NCI-H1694 treated with DMSO at 0.1 percent for 48 hours (cell line): ENCODE measurements at regions not wholly inside any gene's neighbourhood (a gene's known extent, or its start where the extent isn't known, plus 50 kb on each side); places are given as distances from the start of the nearest gene placed in this dataset.

Experiments used
- DNase-seq: peaks from one replicate; lab custom pipeline; 2025; lab: John Stamatoyannopoulos, UW

DNA sequence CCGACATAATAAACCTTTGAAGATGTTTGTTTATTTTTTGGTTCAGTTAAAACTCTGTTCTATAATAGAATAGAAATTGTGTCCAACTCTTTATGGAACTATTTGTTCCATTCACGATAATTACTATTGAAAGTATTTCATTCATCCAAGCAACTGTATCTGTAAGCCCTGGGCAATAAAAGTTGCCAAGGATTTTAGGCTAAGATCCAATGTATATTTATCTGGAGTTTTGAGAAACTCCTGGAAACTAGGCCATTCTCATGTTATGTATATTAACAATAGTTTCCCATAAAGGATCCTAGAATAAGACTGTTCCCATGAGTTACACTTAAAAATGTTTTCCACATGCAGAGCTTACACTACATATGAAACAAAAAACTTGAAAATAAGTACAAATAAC is 261.6 kb downstream of the SLITRK6 start:
- DNase-seq = no peak

- no peak for DNase-seq
Measured at GRCh38 chr13:85536706-85537105, 262.5 kb downstream of the SLITRK6 start.

- no peak for DNase-seq
Measured at GRCh38 chr13:85535316-85536084, 263.7 kb downstream of the SLITRK6 start.

GRCh38 chr13:85533911-85534310 is 265.3 kb downstream of the SLITRK6 start:
- DNase-seq = no peak

DNA sequence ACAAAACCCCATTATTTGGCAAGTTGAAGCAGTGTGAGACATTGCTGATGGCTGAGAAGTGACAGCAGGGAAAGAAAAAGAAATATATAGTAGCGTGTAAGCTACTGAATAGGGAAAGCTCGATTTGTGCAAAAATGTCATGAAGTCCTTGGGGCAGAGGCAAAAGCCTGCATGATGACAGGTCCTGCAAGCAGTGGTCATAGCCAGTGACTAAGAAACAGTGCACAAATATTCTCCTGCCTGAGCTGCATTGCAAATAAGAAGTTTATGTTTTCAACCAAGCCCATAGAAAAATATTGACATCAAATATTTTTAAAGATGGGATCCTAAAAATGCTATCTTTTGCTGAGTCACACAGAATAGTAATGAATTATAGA is 270.0 kb downstream of the SLITRK6 start:
- no peak for DNase-seq

DNA sequence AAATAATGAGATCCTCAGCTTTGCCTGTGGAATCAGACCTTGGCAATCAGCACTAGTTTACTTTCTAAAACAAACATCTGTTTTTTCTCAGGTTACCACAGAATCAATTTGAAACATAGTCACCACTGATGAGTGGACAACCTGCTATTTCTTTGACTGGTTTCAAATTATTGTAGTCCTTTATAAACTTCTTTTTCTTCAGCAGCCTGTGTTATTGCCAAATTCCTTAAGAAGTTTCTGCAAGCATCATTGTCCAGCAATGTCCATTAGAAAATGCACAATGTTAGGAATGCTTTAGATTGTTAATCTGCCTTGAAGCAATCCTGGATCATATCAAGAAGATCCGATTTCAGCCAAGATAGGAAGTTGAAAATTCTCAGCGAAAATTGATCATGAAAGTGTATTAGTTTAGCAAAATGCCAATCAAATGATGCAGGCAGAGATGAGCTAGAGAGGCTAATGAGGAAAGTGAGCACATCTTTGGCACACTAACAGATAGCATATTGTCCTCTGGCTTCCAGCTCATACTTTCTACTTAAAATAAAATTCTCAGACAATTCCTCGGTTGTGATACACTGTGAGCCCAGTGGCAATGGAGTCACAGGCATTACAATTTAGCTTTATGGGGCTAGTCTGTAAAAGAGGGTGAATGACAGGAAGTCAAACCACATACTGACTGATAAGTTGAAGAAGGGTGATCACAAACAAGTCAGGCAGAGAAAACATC is 270.6 kb downstream of the SLITRK6 start:
- no peak for DNase-seq

- no peak for DNase-seq
Measured at GRCh38 chr13:85527316-85527715, 271.9 kb downstream of the SLITRK6 start.

DNA sequence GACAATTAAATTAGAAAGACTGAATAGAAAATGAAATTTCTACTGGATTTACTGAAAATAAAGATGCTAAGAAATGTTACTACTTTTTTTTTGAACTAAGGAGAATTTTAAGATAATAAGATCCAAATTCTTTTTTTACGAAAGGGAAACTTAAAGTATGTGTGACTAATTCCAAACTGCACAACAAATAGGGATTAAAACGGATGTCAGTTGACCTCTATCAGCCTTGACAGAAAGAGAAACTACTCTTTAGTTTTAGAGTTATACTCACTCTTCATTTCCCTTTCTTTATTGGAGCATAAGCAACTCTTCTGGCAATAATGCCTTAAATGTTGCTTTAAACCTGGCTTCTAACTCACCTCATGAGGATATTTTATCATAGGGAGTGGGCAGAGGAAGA is 273.8 kb downstream of the SLITRK6 start:
- DNase-seq = no peak

DNA sequence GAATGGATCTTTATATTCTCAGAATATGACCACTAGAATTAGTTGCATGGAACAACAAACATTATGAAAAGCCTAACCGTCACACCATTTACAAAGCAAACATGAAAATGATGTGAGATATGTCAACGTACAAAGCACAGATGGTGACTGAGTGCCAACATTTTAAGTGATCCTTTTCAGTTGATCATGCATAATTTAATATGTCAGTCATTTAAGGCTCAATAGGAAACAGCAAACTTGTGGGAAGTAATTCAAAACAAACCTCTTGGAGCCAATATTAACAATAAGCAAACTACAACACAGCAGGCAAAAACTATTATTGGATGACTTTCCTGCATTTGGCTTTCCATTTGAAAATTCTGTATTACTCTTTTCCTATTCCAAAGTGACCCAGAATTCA is 277.6 kb downstream of the SLITRK6 start:
- DNase-seq = no peak

DNA sequence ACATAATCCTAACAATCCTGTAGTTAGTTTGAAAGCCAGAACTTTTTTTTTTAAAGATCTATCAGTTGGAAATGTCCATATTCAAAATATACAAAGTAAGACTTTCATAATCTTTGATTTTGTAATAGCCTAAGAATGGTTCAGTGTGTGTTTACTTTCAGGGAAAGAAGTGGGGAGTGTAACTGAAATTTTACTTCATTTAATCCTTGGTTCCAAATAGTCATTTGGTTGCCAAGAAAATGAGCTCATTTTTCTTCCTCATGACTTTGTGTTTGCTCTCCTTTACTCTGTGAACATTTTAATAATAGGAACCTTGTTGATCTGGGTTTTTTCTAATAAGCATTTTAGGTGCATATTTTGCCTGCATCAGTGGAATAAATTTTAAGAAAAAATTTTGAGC is 278.8 kb downstream of the SLITRK6 start:
- no peak for DNase-seq

GRCh38 chr13:85519363-85519762 is 279.9 kb downstream of the SLITRK6 start:
- no peak for DNase-seq

DNA sequence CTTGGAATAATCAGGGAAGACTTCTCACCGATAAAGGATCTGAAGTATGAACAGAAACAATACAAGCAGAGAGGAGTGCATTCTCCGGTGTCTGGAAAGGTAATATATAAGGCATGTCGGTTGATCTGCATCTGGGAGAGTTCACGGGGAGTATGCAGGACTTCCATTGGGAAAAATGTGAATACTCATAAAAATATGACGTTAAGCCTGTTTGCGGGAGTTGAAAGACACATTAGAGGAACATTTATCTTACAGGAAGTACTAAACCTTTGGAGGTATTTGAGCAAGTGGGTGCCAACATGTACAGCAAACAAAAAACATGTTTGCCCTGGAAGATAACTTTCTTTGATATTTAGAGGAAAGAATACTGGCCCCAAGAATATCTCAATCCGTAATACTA is 286.8 kb downstream of the SLITRK6 start:
- DNase-seq = no peak

DNA sequence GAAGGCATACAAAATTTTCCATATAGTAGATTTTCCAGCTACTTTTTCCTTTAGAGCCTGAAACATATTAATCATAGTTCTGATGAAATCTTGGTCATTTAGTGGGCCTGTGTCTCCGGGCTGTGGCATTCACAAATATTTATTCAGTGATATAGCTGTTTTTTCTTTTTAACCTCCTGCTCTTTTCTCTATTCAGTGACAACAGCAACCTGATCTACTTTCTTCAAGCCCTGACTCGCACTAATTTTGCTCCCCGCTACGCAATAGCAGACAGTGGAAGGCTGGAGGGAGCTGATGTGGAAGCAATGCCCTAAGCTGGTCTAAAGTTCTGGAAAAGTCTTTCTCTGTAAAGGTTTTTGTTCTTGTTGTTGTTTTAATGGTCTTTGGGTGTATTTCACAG is 289.7 kb downstream of the SLITRK6 start:
- DNase-seq = no peak

DNA sequence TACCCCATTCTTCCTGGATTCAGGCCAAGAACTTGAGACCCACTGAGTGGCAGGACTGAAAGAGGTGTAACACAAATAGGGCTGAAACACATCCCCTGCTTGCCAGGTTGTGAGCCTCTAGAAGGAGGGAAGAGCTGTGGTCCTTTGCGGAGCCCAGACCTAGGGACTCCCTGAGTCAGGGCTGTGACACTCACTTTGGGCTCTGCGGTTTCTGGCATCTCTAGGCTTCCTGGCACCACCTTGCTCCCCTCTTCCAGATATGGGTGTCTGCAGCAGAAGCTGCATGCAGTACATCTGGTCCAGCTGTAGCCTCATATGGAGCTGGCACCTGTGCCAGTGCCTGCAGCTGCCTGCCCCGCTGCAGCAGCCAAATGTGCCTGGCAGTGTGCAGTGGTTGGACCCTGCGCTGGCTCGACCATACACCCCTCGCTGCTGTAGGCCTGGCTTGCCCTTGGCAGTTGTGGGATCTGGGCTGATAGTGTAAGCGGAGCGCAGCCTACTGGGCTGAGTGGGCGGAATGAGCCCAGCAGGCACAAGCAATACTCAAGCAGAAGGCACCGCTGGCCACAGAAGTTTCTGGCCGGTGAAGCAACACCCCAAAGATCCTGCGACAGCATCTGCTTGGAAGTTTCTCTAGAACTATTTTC is 290.4 kb downstream of the SLITRK6 start:
- DNase-seq = no peak

DNA sequence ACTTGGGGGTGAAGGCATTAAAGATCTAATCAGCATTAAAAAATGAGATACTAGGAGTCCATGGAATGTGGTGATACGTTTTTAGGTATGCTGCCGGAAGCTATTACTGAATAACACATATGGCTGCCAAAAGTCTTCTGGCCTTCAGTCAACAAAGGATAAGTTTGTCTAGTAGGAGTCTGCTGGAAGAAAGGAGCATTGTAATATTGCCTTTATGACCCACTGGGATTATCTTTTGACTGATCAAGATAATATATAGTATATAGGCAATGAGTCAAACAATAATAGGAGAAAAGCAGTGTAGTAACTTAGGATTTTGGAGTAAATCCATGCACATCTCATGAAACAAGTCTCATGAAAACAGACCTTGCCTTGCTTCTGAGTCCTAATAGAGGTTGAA is 295.4 kb downstream of the SLITRK6 start:
- no peak for DNase-seq

GRCh38 chr13:85501616-85502015 is 297.6 kb downstream of the SLITRK6 start:
- no peak for DNase-seq

DNA sequence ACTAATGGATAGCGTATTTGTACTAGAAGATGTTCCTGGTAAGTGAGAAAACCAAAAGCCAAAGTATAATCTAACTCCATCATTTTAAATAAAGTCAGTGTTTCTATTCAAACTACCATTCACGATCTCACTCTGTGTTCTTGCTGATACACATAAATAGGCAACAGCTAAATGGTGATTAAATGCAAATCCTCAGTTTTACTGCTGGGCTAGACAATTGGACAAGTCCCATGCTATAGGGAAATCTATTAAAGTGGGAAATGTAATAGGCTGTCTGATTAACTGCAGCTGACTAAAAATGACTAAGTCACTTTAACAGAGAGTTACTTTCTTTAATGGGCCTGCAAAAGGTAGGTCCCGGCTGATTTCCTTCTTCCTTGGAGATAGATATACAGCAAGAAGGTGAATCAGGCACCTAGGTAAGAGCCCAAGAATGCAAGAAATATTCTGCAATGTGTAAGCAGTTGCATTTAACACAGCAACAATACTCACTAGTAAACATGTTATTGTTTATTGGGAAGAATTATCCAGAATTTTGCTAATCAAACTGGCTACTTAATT is 298.4 kb downstream of the SLITRK6 start:
- DNase-seq = no peak

DNA sequence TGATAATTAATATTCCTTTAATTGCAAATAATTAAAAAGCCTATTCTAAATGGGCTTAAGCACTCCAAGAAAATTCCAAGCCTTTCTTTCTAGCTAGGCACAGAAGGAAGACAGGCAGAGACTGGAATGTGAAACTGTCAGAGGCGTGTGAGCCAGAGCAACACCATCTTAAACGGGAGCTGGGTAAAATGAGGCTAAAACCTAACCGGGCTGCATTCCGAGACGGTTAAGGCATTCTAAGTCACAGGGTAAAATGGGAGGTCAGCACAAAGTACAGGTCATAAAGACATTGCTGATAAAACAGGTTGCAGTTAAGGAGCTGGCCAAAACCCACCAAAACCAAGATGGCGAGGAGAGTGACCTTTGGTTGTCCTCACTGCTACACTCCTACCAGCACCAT is 300.4 kb downstream of the SLITRK6 start:
- no peak for DNase-seq

GRCh38 chr13:85497652-85498051 is 301.6 kb downstream of the SLITRK6 start:
- DNase-seq = no peak

DNA sequence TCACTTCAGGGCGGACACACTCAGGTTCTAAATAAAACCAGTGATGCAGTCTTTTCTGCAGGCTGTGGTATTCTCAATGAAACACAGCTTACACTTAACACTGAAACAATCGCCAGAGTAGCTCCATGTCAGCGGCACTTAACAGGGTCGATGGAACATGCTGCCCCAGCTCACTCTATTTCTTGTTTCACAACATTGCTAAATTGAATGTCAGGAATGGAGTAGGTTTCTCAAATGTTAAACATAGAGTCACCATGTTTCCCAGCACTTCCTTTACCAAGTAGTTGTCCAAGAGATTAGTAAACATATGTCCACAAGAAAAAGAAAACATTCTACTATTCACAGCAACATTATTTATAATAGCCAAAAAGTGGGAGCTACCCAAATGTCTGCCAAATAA is 306.9 kb downstream of the SLITRK6 start:
- DNase-seq = no peak

DNA sequence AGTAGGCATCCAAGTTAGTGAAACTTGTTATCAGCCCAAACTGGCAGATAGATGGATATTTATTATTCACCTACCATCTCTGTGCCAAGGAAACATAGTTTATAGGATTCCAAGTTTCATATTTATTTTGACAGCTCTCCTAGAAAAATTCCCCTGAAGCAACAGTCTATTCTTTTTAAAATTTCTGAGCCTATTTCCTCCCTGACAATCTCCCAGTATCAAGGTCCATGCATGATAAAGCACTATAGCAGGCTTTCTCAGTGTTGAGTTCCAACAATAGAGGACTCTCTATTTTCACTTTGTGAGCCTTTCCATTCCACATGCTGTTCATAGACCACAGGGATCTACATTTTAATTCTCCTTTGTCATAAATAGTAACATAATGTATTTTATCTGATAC is 312.6 kb downstream of the SLITRK6 start:
- no peak for DNase-seq

DNA sequence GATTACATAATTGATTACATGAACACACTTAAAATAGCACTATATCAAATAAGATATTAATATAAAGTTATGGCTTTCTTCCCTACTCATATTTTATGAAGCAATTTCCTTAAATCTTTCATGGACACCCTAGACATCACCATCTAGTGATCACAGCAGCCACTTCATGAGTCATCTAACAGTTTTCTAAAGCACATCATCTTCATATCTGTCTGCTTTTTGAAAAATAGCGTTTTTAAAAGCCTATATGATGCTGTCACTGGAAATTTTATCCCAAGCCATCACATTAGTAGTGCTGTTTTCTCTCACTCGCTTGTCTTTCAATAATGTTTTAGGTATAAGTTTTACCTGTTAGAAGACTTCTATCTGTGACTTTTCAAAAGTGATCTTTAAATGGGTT is 326.1 kb downstream of the SLITRK6 start:
- no peak for DNase-seq

GRCh38 chr13:85469320-85469719 is 329.9 kb downstream of the SLITRK6 start:
- DNase-seq = no peak
